Urothelium cell line (cell line): ENCODE measurements at regions not wholly inside any gene's neighbourhood (a gene's known extent, or its start where the extent isn't known, plus 50 kb on each side); places are given as distances from the start of the nearest gene placed in this dataset.
"Not testable (repeated sequence)": the region's sequence is repeated elsewhere in the genome, so short reads cannot be mapped to it uniquely, and the experiment has no call there.

Source experiments
- DNase-seq: peaks from one replicate; pipeline ENCODE4 v3.0.0; 2011; ENCODE audit warnings: low spot score, mixed read lengths
- FAIRE-seq: peaks from 2 replicates; lab custom pipeline; 2011; peaks lifted over from hg19 to GRCh38; lab: Jason Lieb, UNC

- peak; percentile 37 for FAIRE-seq
- DNase-seq, result not testable (repeated sequence)
Measured at GRCh38 chr16:29155131-29155865, 170.4 kb downstream of the LAT start.

DNA sequence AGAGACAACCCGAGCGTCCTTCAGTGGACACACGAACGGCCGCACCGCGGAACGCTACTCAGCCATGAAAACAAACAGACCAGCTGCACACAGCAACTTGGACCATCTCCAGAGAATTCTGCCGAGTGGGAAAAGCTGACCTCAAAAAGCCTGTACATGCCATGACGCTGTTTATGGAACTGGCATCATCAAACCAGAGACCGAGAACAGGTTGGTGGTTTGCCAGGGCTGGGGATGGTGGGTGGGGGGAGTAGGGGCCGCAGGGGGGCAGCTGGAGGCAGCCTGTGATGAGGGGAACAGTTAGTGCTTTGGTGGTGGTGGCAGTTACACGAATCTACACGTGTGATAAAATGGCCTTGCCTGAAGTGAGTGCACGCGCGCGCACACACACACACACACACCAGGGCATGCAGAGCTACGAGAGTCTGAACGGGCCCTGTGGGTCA, 169.8 kb downstream of the LAT start:
- FAIRE-seq, result peak; percentile 9

DNA sequence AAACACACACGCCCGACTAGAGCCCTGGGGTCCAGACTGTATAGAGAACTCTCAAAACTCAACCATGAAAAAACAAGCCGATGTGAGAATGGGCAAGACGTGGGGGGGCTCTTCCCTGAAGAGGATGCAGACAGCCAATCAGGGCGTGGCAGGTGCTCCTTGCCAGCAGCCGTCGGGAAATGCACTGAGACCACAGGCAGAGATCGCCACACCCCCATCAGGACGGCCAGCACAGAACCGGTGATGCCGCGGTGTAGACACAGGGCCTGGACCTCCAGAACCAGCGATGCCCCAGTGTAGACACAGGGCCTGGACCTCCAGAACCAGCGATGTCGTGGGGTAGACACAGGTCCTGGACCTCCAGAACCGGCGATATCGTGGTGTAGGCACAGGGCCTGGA, 169.2 kb downstream of the LAT start:
- peak; percentile 40 for DNase-seq
- FAIRE-seq, result no peak

More for the DNA sequence above, 169.8 kb downstream of the LAT start:
- peak; percentile 14 for DNase-seq

DNA sequence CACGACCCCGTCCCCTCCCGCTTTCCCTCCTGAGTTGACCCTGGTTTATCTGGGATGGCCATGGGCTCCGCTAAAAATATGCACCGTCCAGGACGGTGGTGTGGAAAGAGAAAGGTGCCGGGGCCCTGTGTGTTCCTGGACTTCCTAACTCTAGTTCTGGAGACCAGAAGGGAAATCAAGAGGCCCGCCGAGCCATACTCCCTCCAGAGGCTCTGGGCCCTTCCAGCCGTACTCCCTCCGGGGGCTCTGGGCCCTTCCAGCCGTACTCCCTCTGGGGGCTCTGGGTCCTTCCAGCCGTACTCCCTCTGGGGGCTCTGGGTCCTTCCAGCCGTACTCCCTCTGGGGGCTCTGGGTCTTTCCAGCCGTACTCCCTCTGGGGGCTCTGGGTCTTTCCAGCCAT, 168.5 kb downstream of the LAT start:
- FAIRE-seq, DNase-seq: not testable (repeated sequence)

DNA sequence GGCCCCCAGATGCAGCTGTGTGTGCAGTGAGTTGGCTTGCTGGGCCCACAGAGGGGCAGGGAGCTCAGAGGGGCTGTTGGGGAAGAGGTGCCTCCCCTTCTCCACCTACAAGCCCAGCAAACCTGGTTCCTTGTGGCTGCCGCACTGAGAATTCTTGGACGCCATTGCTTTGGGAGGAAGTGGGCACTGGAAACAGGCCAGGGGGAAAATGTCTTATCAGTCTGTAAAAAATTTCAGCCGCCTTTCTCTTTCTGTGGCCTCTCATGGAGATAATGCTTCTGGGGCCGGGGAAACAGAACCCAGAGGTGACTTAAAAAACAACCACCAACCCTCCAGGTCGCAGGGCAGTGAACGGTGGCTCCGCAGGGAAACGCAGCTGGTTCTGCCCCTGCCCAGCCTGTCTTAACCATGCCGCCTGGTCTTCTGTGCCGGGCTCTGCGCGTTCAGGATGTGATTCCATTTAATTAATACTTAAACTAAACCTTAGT, 167.7 kb downstream of the LAT start:
- FAIRE-seq, DNase-seq: not testable (repeated sequence)

- no peak for FAIRE-seq
- DNase-seq, result no peak
Measured at GRCh38 chr16:29151317-29151716, 166.5 kb downstream of the LAT start.

DNA sequence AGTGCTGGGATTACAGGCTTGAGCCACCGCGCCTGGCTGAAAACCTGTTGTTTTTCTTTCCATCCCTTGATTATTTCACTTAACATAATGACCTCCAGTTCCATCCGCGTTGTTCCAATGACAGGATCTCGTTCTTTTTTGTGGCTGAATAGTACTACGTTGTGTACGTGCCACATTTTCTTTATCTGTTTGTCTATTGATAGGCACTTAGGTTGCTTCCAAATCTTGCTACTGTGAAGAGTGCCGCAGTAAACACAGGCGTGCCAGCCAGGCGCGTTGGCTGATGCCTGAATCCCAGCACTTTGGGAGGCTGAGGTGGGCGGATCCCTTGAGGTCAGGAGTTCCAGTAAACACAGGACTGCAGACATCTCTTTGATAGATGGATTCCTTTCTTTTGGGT, 165.1 kb downstream of the LAT start:
- FAIRE-seq, result not testable (repeated sequence)

DNA sequence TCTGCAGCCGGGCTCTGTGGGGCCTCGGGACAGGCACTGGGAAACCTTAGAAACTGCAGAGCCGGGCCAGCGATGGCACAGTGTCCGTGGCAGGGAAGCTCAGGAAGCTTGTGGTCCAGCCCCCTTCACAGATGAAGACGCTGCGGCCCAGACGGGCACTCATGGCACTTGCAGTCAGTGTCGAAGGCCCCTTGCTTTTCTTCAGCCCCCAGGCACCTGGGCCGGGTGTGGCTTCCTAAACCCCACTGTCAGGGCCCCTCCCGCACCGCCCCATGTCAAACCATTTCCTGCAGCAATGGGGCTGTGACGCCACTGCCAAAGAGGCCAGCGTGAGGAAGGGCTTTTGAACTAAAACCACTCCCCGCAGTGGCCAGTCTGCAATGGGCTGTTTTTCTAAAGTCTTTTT, 164.0 kb downstream of the LAT start:
- FAIRE-seq (no peak), DNase-seq (no peak)

More for the DNA sequence above, 165.1 kb downstream of the LAT start:
- DNase-seq, result not testable (repeated sequence)

DNA sequence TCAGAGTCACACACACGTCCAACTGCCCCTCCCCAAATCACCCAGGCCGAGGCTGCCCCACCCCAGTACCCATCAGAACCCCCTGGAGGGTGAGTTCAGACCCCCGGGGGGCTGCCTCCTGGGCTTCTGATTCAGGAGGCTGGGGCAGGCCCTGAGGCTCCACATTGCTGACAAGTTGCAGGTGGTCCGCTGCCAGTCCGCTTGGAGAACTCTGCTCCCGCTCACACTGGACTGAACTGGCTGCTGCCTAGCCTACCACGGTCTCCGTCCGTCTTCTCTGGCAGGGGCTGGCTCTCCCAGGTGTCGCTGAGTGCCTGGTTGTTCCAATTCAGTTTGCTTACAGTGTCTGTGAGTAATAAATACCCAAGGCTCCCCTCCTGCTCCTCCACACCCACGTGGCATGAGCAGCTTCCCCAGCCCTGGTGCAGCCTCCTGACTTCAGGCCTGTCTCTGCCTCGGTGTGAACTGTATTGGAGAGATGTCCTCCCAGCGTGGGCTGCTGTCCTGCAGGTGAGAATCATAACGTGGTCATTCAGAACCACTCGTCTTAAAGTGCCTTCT, 163.4 kb downstream of the LAT start:
- FAIRE-seq (no peak), DNase-seq (no peak)

- not testable (repeated sequence) for DNase-seq, FAIRE-seq
Measured at GRCh38 chr16:29147710-29148109, 162.9 kb downstream of the LAT start.

DNA sequence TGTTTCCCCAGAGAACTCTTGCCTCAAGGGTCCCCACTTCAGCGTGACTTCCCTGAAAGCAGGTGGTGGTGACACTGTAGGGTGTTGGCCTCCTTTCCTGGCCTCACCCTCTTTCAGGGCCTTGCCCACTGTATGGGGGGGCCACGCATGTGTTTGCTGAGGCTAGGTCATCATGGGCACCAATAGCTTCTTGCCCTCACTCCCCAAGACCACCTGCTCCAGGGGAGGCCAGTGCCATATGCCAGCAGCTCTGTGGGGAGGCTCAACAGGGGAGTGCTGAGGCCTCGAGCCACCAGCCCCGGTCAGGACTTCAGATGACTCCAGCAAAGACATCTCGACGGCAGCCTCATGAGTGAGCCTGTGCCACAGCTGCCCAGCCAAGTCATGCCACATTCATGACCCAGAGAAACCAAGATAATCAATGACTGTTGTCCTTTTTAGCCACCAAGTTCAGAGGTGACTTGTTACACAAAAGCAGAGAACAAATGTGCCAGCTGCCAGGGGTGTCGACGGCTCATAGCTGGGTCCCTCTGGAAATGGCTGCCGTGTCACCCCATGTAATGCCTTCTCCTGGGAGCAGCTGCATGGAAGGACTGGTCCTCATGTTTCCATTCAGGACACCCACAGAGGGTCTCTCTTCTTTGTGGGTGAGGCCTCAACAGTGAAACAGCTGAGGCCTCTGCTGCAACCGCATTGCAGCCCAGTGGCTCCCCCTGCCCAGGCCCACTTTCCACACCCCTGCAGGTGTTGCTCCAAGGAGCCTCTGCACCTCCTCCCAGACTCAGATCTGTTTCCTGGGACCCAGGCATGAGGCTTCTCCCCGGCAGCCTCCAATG, 162.2 kb downstream of the LAT start:
- not testable (repeated sequence) for DNase-seq
- peak; percentile 5 for FAIRE-seq

DNA sequence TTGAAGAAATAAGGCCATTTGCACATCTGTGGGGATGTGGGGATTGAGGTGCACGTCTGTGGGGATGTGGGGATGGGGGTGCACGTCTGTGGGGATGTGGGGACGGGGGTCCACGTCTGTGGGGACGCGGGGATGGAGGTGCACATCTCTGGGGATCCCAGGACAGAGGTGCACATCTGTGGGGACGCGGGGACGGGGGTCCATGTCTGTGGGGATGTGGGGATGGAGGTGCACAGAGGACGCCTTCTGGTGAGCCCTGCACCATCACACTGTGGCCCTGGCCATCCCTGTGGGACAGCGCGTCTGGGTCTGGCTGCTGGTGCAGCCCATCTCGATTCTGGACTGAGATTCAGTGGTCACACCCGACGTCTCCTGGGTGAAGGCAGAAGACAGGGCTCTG, 161.4 kb downstream of the LAT start:
- FAIRE-seq (no peak), DNase-seq (no peak)

GRCh38 chr16:29145486-29146225, 160.8 kb downstream of the LAT start:
- not testable (repeated sequence) for FAIRE-seq, DNase-seq

DNA sequence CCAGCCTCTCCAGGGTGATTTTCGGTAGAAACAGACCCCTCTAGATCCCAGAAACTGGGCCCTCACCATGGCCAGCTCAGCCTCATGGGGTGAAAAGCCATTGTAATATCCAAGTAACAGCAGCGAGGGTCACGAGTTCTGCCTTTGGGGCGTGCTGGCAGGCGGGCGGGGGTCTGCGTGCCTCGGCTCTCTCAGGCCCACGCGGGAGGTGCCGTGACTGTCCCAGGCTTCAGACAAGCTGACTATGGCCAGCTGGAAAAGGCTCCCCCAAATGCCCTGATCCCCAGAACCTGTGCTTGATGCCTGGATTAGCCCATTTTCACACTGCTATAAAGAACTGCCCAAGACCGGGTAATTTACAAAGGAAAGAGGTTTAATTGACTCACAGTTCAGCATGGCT, 160.2 kb downstream of the LAT start:
- FAIRE-seq, DNase-seq: not testable (repeated sequence)

DNA sequence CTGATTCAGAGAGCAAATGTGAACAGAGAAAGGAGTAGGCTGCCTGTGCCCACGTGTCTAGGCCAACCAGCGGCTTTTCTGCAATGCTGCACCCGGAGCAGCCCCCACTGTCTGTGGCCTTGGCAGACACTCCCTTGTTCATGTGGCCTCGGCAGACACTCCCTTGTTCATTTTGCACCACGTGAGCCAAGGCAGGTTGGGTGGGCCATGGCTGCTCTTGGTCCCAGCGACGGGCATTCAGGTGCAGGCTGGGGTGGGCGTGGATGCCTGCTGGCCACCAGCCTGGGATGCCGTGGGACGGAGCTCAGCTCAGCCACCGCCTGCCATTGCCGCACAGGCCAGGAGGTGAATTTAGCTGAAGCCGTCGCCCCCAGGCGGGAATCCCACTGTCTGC, 159.8 kb downstream of the LAT start:
- FAIRE-seq, DNase-seq: not testable (repeated sequence)

GRCh38 chr16:29143739-29144668, 159.2 kb downstream of the LAT start:
- DNase-seq, FAIRE-seq: not testable (repeated sequence)

DNA sequence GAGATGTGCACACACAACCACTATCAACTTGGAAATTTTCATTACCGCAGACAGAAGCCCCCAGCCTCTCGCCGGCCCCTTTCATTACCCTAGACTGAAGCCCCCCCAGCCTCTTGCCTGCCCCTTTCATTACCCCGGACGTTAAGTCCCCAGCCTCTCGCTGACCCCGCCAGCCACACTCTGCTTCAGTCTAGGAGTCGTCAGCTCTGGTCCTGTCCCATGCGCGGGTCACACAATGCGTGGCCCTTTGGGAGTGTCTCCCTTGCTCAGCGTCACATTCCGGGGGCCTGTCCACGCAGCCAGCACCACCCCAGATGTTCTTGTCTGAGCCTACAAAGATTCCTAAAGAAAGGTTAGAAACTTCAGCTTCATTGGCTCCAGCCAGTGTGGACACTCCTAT, 157.7 kb downstream of the LAT start:
- not testable (repeated sequence) for FAIRE-seq, DNase-seq

DNA sequence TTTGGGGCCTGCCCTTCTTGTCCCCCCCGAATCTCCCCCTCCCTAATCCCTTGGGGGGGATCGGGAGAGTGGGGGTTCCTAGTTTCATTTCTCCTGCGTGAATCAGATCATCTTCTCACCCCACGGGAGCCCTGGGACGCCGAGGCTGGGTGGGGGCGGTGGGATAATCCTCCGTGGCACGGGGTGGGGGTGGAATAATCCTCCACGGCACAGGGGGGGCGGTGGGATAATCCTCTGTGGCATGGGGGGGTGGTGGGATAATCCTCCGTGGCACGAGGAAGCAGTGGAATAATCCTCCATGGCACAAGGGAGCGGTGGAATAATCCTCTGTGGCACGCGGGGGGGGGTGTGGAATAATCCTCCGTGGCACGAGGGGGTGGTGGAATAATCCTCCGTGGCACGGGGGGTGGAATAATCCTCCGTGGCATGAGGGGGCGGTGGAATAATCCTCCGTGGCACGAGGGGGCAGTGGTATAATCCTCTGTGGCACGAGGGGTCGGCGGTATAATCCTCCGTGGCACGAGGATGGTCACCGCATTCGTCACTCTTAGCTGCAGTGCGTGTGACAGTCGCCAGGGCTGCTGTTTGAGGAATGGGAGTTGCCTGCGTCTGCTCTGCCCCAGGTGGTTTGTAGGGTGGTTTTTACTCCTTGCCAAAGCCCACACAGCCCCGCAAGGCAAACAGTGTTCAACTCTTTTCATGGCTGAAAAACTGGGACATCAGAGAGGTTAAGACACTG, 156.9 kb downstream of the LAT start:
- DNase-seq, result no peak

DNA sequence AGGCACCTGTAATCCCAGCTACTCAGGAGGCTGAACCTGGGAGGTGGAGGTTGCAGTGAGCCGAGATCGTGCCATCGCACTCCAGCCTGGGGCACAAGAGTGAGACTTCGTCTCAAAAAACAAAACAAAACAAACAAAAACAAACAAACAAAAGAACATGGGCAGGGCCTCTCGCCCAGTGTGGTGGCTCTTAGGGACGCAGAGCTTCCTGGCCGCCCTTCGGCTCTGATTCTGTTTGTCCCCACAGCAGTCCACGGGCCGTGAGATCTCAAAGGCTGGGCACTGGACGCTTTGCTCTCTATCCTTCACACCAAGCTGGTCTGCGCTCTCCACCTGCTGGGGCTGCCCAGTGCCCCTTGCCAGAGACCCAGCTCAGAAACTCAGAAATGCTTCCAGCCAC, 156.3 kb downstream of the LAT start:
- FAIRE-seq, DNase-seq: not testable (repeated sequence)

More for the DNA sequence above, 156.9 kb downstream of the LAT start:
- FAIRE-seq, result no peak
